Keratinocyte (primary cell): ENCODE measurements at regions not wholly inside any gene's neighbourhood (a gene's known extent, or its start where the extent isn't known, plus 50 kb on each side); places are given as distances from the start of the nearest gene placed in this dataset.

Source experiments
- EZH2 ChIP-seq: IDR thresholded peaks from one replicate; pipeline ENCODE4 v1.6.1; 2012; ENCODE audit warnings: inconsistent platforms, mild to moderate bottlenecking, low read length, moderate library complexity
- TF ChIP-seq, protein P1 (sequence below), 3 experiments: IDR thresholded peaks in 1 of 3; conservative IDR thresholded peaks in 1 of 3; optimal IDR thresholded peaks in 1 of 3; 2 replicates in 2 of 3; 3 replicates in 1 of 3; pipeline versions ENCODE3 to v1.5.1; 2011; ENCODE audit warnings: low read length in 3 of 3, mild to moderate bottlenecking in 3 of 3, moderate library complexity in 2 of 3, control low read depth in 1 of 3, inconsistent platforms in 1 of 3; ENCODE audit not compliant: insufficient read depth in 2 of 3; ENCODE audit errors: extremely low read depth in 1 of 3

DNA sequence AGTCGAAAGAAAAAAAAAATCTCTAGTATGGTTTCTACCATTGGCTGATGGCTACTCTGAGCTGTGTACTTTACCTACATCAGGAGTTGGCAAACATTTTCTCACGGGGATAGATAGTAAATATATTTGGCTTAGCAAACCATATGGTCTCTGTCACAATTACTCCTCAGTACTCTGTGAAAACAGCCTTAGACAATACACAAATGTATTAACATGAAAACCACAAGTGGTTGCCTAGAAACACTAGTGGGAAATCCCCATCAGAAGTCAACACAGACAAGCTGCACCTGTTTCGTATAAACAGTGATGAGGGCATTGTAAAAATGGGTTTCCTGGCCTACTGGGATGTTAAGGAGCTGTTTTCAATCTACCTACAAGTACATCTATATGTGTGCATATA lies 84.6 kb upstream of the NAV3 start:
- no peak for TF ChIP-seq EZH2
- TF ChIP-seq, protein P1, sequence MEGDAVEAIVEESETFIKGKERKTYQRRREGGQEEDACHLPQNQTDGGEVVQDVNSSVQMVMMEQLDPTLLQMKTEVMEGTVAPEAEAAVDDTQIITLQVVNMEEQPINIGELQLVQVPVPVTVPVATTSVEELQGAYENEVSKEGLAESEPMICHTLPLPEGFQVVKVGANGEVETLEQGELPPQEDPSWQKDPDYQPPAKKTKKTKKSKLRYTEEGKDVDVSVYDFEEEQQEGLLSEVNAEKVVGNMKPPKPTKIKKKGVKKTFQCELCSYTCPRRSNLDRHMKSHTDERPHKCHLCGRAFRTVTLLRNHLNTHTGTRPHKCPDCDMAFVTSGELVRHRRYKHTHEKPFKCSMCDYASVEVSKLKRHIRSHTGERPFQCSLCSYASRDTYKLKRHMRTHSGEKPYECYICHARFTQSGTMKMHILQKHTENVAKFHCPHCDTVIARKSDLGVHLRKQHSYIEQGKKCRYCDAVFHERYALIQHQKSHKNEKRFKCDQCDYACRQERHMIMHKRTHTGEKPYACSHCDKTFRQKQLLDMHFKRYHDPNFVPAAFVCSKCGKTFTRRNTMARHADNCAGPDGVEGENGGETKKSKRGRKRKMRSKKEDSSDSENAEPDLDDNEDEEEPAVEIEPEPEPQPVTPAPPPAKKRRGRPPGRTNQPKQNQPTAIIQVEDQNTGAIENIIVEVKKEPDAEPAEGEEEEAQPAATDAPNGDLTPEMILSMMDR (optimal IDR thresholded peaks at IDR 0.05 in 1 of 3, IDR thresholded peaks at IDR 0.05 in 1 of 3, conservative IDR thresholded peaks at IDR 0.05 in 1 of 3; ENCODE audit: extremely low read depth in 1 of 3, insufficient read depth in 2 of 3, low read length in 3 of 3), result no peak
